Sigmoid colon (tissue), 4 donors: ENCODE measurements at regions not wholly inside any gene's neighbourhood (a gene's known extent, or its start where the extent isn't known, plus 50 kb on each side); places are given as distances from the start of the nearest gene placed in this dataset.
"Not testable (repeated sequence)": the region's sequence is repeated elsewhere in the genome, so short reads cannot be mapped to it uniquely, and the experiment has no call there.

ENCODE experiments used
- CTCF ChIP-seq, 4 experiments: fragments of 450-650 bp in 3 of 4; fragments of 200-600 bp in 1 of 4; IDR thresholded peaks; one replicate each; pipeline ENCODE4 v1.5.1; 2016 to 2019; ENCODE audit warnings: antibody characterized with exemption in 4 of 4, mild to moderate bottlenecking in 3 of 4, moderate library complexity in 2 of 4
- EP300 ChIP-seq, 4 donors: sonication (generic); formaldehyde crosslinking; IDR thresholded peaks; one replicate each; pipeline ENCODE4 v1.6.1; 2017; ENCODE audit warnings: antibody characterized with exemption in 4 of 4
- POLR2A ChIP-seq, 2 donors: fragments of 450-650 bp; IDR thresholded peaks; one replicate each; pipeline ENCODE4 v1.6.1; 2016; ENCODE audit warnings: antibody characterized with exemption in 2 of 2, mild to moderate bottlenecking in 2 of 2, moderate library complexity in 2 of 2
- POLR2AphosphoS5 ChIP-seq, 4 donors: sonication (generic); formaldehyde crosslinking; IDR thresholded peaks; one replicate each; pipeline ENCODE4 v1.6.1; 2017; ENCODE audit warnings: antibody characterized with exemption in 4 of 4

- TF ChIP-seq CTCF, POLR2A, POLR2AphosphoS5, EP300 (IDR thresholded peaks at IDR 0.05): not testable (repeated sequence)
Observed at GRCh38 chr4:49150351-49151083, 164.4 kb downstream of the CWH43 start.
